ACC112 (cell line): ENCODE measurements at regions not wholly inside any gene's neighbourhood (a gene's known extent, or its start where the extent isn't known, plus 50 kb on each side); places are given as distances from the start of the nearest gene placed in this dataset.

Experiments
- H2AFZ ChIP-seq: fragments of 200-600 bp; sonication (generic); one replicate; pipeline ENCODE4 v1.6.0; 2017; ENCODE audit warnings: antibody characterized with exemption, low read length; ENCODE audit not compliant: unreplicated experiment
- H3K27ac ChIP-seq: fragments of 200-600 bp; sonication (generic); 2 replicates; pipeline ENCODE4 v1.5.1; 2014; ENCODE audit warnings: low read depth, mild to moderate bottlenecking, antibody characterized with exemption, low read length, moderate library complexity
- H3K27me3 ChIP-seq: fragments of 200-600 bp; sonication (generic); 2 replicates; pipeline ENCODE4 v1.6.1; 2014; ENCODE audit warnings: mild to moderate bottlenecking, antibody characterized with exemption, low read length, moderate library complexity, mixed read lengths; ENCODE audit not compliant: insufficient read depth
- H3K36me3 ChIP-seq: fragments of 200-600 bp; sonication (generic); 2 replicates; pipeline ENCODE4 v1.6.1; 2016; ENCODE audit warnings: mild to moderate bottlenecking, antibody characterized with exemption, low read length, moderate library complexity, mixed read lengths; ENCODE audit not compliant: insufficient read depth
- H3K4me1 ChIP-seq: fragments of 200-600 bp; sonication (generic); one replicate; pipeline ENCODE4 v1.6.1; 2016; ENCODE audit warnings: low read length, mixed read lengths; ENCODE audit not compliant: insufficient read depth, unreplicated experiment, control insufficient read depth
- H3K4me3 ChIP-seq: fragments of 200-600 bp; sonication (generic); 2 replicates; pipeline ENCODE4 v1.5.1; 2014; ENCODE audit warnings: mild to moderate bottlenecking, low read depth, low read length
- H3K79me2 ChIP-seq: fragments of 200-600 bp; sonication (generic); one replicate; pipeline ENCODE4 v1.6.0; 2016; ENCODE audit warnings: low read length; ENCODE audit not compliant: control insufficient read depth, unreplicated experiment, insufficient read depth

DNA sequence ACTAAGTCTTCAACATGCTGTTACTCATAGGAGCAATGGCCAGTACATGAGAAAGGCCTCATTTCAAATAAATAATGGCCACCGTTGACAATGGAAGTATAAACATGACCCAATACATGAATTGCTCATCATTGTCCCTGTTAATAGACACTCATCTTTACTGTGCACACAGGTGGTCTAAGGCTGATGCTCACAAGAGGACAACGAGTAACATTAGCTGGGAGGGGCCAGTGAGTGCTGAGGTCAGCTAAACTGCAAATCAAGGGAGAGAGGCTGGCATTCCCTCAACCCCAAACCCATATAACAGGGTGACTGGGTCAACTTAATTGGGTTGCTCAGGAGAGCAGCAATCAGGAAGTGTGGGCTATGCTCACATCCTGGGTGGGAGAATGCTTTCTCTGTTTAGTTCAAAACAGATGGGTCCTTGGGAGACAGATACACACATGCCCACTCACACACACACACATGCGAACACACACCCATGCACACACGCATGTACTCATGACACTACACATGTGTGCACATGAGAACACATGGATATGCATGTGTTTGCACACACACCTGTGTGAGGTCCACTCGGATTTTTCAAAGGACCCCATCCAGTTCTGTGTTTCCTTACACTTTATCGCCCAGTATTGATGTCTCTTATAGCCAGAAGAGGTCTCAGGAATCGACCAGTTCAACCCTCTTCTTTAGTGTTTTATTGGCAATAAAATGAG is 172.0 kb downstream of the INHBB start:
- Histone ChIP-seq H3K27ac (no peak overlapping the region), H3K4me1 (no peaks in the 10 kb centered on the region), H3K79me2 (no peaks in the 10 kb centered on the region), H3K36me3 (no peaks in the 10 kb centered on the region), H3K4me3 (no peak overlapping the region), H3K27me3 (peaks cover 15% of the 10 kb centered on the region), H2AFZ (no peak overlapping the region)

DNA sequence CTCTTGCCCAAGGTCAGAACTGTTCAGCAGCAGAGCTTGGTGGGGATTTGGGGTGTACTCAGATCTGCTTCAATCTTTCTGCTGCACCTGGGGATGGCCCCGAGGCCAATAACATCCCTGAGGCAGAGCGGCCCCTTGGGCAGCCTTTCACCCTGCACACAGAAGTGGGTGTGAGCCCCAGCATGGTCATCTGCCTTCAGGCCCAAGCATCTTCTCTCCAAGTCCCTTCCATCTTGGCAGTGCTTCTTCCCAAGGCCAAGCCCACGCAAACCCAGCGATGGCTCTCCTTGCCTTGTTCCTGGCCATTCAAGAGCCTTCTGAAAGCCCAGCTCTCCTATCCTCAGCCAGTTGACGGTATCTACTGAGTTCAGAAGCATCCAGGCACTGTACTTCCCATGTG is 172.9 kb downstream of the INHBB start:
- Histone ChIP-seq H3K27ac (no peak overlapping the region), H3K27me3 (peaks cover 15% of the 10 kb centered on the region), H2AFZ (no peak overlapping the region), H3K36me3 (no peaks in the 10 kb centered on the region), H3K79me2 (no peaks in the 10 kb centered on the region), H3K4me3 (no peak overlapping the region), H3K4me1 (no peaks in the 10 kb centered on the region)

DNA sequence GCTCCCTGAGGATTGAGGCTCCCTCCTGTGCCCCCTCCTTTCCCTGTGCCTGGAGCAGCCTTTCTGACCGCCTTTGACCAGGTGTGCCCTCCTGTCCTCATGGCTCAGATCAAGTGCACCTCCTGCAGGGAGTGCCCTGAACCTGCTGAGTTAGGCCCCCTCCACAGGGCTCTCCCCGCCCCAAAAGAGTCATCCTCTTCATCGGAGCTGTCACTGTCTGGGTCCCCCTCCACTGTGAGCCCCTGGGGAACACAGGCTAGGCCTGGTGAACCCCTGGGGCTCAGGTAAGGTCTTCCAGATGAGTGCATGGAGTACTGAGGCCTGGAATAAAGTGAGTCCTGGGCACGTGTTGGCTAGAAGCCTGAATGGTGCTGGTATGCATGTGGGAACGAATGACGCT is 173.5 kb downstream of the INHBB start:
- Histone ChIP-seq H3K27ac (no peak overlapping the region), H2AFZ (no peak overlapping the region), H3K79me2 (no peaks in the 10 kb centered on the region), H3K4me3 (no peak overlapping the region), H3K4me1 (no peaks in the 10 kb centered on the region), H3K27me3 (peaks cover 15% of the 10 kb centered on the region), H3K36me3 (no peaks in the 10 kb centered on the region)

DNA sequence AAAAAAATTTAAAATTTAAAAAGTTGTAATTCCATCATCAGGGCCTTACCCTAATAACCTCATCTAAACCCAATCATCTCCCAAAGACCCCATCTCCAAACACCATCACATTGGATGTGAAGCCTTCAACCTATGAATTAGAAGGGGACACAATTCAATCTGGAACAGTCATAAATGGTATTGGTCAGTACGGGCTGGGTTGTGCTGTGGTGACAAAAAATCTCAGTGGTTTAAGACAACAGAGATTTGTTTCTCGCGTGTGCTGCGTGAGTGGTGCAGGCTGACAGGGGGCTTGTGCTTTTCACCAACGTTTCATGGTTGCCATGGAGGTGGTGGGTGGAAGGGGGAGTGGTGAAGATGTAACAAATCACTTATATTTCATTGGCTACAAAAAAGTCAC is 174.5 kb downstream of the INHBB start:
- peaks cover 6% of the 10 kb centered on the region for H3K4me1 ChIP-seq
- H3K27me3 ChIP-seq, result peaks cover 15% of the 10 kb centered on the region

DNA sequence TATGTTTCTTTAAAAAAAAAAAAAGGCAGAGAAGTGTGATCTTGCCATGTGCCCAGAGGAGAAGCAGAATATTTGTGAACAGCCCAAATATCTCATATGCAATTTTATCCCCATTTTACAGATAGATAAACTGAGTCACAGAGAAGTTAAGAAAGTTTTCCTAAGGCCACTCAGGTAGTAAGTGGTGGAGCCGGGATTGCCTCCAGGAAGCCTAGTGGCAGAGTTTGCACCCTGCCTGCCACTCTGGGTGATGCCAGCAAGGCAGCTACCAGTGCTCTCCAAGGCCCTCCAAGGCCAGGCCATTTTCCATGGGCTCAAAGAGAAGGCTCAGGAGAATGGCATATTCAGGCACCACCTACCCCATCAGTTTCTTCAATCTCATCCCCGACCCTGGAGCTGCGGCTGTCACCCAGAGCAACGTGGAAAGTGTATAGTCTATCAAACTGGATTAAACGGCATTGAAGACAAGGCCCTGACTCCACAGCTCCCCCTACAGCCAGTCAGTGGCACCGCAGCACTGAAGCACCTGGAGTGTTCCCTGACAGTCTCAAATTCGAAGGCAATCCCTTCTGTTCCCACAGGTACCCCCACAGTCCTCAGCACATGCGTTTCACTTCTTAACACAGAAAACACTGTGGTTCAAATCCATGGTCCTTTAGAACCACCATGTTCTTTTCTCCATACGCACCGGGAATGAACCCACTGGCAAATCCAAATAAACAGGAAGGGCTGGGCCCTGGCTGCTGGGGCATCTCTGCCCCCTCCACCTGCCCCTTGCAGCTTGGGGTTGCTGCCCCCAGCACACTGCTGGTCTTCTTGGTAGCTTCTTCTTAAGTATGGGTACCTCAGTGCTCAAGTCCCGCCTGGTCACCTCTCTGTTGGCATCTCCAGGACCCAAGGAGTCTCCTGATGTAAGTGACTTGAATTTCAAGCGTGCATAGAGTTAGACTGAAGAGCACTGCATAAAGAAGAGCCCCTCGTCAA is 175.3 kb downstream of the INHBB start:
- H3K36me3 ChIP-seq, result no peaks in the 10 kb centered on the region
- H3K27ac ChIP-seq, result no peak overlapping the region
- no peaks in the 10 kb centered on the region for H3K79me2 ChIP-seq
- H3K27me3 ChIP-seq, result peaks cover 15% of the 10 kb centered on the region; the same call in 1 of the 2 replicates
- no peak overlapping the region for H3K4me3 ChIP-seq
- no peak overlapping the region for H2AFZ ChIP-seq
- peaks cover 11% of the 10 kb centered on the region for H3K4me1 ChIP-seq

More for the DNA sequence above, 174.5 kb downstream of the INHBB start:
- H3K27ac ChIP-seq, result no peak overlapping the region
- no peaks in the 10 kb centered on the region for H3K36me3 ChIP-seq
- H2AFZ ChIP-seq, result no peak overlapping the region
- no peak overlapping the region for H3K4me3 ChIP-seq
- H3K79me2 ChIP-seq, result no peaks in the 10 kb centered on the region

DNA sequence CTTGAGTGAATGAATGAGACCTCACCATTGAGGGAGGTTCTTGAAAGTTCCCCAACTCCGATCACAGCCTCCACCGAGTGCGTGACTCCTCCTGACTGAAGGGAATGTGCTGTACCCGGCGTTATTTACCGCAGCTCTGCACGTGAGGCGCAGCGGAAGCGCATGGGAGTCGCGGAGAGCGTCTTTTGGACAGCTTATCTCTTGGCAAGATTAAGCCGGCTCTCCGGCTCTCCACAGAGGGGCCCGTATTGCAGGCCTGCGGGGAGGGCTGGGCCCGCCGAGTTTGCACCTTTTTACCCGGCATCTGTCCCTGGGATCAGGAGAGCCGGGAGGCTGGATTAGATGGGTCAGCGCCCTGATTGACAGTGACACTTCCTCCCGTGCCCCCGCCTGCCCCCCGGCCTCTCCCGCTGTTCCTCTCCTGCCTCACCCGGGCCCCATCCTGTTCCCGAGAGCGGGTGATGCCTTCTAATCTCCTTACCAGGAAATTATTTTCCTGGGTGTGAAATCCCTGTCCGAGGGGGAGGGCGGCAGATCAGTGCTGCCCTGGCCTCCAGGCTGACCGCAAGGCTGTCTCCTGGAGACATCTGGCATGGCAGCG is 176.3 kb downstream of the INHBB start:
- H3K4me3 ChIP-seq, result no peak overlapping the region
- peaks cover 10% of the 10 kb centered on the region; the same call in 1 of the 2 replicates for H3K27me3 ChIP-seq
- H3K36me3 ChIP-seq, result no peaks in the 10 kb centered on the region
- H3K79me2 ChIP-seq, result no peaks in the 10 kb centered on the region
- H3K4me1 ChIP-seq, result peaks cover 11% of the 10 kb centered on the region
- H3K27ac ChIP-seq, result no peak overlapping the region
- H2AFZ ChIP-seq, result no peak overlapping the region

DNA sequence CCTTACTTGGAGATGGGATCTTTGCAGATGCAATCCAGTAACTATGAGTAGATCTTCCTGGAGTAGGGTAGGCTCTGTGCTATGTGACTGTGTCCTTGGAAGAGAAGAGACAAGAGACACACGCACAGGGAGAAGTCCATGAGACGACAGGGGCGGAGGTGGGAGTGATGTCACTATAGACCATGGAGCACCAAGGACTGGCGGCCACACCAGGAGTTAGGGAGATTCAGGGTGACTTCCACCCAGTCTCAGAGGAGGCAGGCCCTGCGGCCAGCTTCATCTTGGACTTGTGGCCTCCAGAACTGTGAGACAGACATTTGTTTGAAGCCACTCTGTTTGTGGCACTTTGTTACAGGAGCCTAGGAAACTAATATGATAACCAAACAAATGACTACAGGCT is 177.8 kb downstream of the INHBB start:
- Histone ChIP-seq H3K27me3 (0 out of 2 replicates have a peak, but pooled peaks cover 6% of the 10 kb centered on the region), H3K4me3 (no peak overlapping the region), H3K79me2 (no peaks in the 10 kb centered on the region), H3K27ac (no peak overlapping the region), H3K36me3 (no peaks in the 10 kb centered on the region), H2AFZ (no peak overlapping the region), H3K4me1 (peaks cover 19% of the 10 kb centered on the region)

DNA sequence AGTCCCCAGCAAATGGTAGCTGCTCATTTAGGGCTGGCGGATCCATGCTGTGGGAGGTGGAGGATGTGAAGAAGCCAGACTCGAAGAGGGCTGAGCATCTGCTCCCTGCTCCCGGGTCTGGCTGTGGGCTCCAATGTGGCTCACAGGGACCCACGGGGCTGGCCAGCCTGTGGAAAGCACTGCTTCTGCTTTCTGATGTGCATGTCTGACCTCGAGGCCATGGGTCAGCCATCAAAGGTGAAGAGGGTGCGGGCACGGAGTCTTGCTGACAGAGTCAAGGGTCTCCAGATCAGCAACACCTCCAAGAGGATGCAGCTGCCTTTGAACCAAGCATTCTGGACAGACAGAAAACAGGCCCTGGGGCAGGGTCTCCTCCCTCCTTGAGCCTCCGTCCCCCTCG is 178.2 kb downstream of the INHBB start:
- H3K4me3 ChIP-seq, result no peak overlapping the region
- H2AFZ ChIP-seq, result no peak overlapping the region
- H3K4me1 ChIP-seq, result peaks cover 19% of the 10 kb centered on the region
- 0 out of 2 replicates have a peak, but pooled peaks cover 3% of the 10 kb centered on the region for H3K27me3 ChIP-seq
- H3K27ac ChIP-seq, result no peak overlapping the region
- no peaks in the 10 kb centered on the region for H3K79me2 ChIP-seq
- no peaks in the 10 kb centered on the region for H3K36me3 ChIP-seq

DNA sequence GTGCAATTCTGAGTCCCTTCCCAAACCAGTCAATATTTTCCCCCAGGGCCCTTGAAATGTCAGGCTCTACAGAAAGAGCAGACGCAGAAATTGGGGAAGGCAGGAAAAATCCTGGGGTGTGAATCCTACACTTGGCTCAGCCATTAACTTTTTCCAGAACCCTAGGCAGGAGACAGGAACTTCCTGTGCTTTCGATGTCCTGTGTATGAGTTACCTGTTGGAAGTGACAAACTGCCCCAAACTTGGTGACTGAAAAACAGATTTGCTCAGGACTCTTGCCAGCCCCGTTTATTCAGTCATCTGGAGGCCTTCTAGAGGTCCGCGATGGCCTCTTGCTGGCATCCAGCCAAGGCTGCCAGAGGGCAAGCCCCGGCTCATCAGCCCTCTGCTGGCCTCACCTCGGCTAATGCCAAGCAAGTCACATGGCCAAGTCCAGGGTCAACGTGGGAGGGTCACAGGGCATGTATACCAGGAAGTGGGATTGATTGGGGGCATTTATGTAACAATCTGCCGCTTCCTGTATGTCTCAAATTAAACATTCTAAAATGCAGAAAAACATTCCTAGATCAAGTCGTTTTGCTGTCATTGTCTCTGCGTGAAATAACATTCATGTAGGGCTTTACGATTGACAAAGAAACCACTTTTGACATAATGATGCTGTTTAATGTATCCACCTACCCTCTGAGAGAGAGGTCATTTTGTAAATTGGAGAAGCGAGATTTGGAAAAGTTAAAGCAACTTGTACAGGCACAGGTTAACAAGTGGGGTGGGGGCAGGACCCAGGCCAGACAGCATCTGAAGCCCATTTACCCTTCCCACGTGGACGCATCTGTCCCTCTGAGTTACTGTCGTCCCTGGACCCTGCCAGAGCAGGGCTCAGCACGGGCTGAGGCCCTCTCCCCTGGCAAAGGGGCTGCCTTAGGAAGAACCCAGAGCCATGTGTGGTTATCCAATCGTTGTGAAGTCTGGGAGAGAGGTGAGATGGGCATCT is 179.4 kb downstream of the INHBB start:
- H3K36me3 ChIP-seq, result no peaks in the 10 kb centered on the region
- peaks cover 19% of the 10 kb centered on the region for H3K4me1 ChIP-seq
- no peak overlapping the region for H2AFZ ChIP-seq
- no peaks in the 10 kb centered on the region for H3K79me2 ChIP-seq
- H3K4me3 ChIP-seq, result no peak overlapping the region
- H3K27me3 ChIP-seq, result 0 out of 2 replicates have a peak, but pooled peaks cover 3% of the 10 kb centered on the region
- H3K27ac ChIP-seq, result no peak overlapping the region
